GM10248 (cell line): ENCODE measurements at regions not wholly inside any gene's neighbourhood (a gene's known extent, or its start where the extent isn't known, plus 50 kb on each side); places are given as distances from the start of the nearest gene placed in this dataset.

ENCODE experiments used
- CTCF ChIA-PET: fragments of 300-600 bp; sonication (Branson Sonifier 250); formaldehyde crosslinking; extraction: SDS; loops from one replicate; lab custom pipeline; 2021; ENCODE audit warnings: antibody characterized with exemption; lab: Yijun Ruan, JAX
- POLR2A ChIA-PET: fragments of 350-650 bp; sonication (Branson Sonifier 250); formaldehyde crosslinking; extraction: SDS; loops from one replicate; lab custom pipeline; 2020; ENCODE audit warnings: antibody characterized with exemption; lab: Yijun Ruan, JAX
- DNase-seq: peaks from one replicate; pipeline ENCODE4 v3.0.0; 2012; ENCODE audit errors: extremely low spot score
- CTCF ChIP-seq: IDR thresholded peaks from 2 replicates; pipeline ENCODE4 v1.5.1; 2012; ENCODE audit warnings: mild to moderate bottlenecking, low read depth; ENCODE audit errors: extremely low read depth, missing control alignments, control extremely low read depth

DNA sequence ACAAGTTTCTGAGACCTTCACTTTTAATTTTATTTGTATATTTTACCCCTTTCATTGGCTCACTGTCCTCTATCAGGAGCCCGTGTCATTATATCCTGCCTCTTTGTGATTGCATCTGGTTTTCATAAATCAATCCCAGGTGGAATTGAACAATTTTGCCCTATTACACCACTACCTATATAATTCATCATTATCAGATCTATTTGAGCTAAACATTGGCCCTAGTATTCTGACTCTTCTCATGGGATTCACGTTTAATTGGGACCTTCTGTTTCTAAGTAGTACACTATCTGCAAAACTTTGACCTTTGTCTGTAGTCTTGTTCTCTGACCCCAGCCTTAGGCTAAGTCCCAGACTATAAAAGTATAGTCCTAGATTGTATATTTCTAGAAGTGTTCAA, 114.1 kb downstream of the FAT4 start:
- no peak for DNase-seq
- CTCF ChIA-PET: no interaction called here
- TF ChIP-seq CTCF: no peak
- POLR2A ChIA-PET: no interaction called here

DNA sequence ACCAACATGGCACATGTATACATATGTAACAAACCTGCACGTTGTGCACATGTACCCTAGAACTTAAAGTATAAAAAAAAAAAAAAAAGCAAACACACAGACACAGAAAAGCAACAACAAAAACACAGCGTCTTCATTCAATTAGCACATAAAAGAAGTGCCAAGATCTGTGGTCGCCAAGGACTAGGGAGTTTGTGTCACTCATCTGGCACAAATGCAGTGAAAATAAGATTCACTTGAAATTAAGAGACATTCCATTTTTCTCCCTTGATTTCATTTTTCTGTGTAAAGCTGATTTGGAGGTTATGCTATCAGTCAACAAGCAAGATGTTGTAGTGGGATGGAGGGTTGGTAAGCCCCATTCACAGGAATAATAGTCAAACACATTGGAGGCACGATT, 115.3 kb downstream of the FAT4 start:
- DNase-seq: no peak
- CTCF ChIA-PET: no interaction called here
- no peak for TF ChIP-seq CTCF
- POLR2A ChIA-PET: no interaction called here

DNA sequence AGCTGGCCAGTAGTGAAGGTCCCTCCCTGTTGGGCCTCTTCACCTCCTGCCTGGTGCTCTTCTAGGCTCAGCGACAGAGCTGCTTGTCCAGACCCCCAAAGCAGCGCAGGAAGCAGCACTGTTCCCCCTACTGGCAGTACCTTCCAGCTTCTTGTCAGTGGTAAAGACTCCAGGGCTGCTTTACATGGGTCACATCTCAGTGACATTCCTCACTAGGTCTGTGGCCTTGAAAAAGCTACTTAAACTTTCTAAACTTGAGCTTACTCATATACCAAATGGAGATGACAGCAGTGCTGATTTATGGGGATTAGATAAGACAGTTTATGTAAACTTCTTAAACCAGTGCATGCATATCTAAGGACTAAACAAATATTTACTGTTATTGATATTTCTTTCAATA, 117.3 kb downstream of the FAT4 start:
- no peak for DNase-seq
- TF ChIP-seq CTCF: no peak
- POLR2A ChIA-PET: no interaction called here
- CTCF ChIA-PET: no interaction called here

- ChIA-PET CTCF (no interaction called here), POLR2A (no interaction called here)
- TF ChIP-seq CTCF: no peak
- no peak for DNase-seq
Observed at GRCh38 chr4:125433453-125433852, 118.7 kb downstream of the FAT4 start.

DNA sequence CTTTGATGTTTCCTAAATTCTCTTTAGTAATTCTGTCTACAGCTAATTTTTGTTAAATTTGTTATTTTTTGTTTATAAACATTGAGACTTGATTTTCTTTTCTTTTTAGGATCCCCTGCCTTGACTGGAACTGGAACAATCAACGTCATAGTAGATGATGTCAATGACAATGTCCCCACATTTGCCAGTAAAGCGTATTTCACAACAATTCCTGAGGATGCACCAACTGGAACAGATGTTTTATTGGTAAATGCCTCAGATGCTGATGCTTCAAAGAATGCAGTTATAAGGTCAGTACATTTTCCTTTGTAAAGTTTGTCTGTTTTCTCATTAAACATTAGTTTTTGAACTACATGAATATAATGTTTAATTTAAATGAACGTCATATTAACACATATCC, 119.4 kb downstream of the FAT4 start:
- TF ChIP-seq CTCF: no peak
- no peak for DNase-seq
- ChIA-PET POLR2A (no interaction called here), CTCF (no interaction called here)

DNA sequence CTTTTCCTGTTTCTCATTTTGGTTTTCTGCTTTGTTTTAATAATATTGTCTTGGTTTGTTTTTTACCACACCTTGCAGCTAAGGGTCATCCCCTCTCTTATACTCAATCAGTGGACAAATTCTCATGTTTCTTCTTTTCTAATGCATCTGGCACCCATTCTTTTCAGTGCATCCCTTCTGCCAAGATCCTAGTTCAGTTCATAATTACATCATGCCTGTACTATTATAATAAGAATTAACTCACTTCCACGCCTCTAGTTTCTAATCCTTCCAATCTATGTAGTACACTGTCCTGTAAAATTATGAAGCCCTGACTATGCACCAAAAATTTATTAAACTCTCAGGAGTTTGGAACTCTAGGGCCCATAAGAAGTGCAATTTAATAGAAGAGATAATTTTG, 126.1 kb downstream of the FAT4 start:
- no peak for DNase-seq
- ChIA-PET POLR2A (no interaction called here), CTCF (no interaction called here)
- no peak for TF ChIP-seq CTCF

- CTCF ChIA-PET: no interaction called here
- no peak for TF ChIP-seq CTCF
- no peak for DNase-seq
Observed at GRCh38 chr4:125444166-125444565, 129.4 kb downstream of the FAT4 start.

More at GRCh38 chr4:125444166-125444565, 129.4 kb downstream of the FAT4 start:
- POLR2A ChIA-PET: no interaction called here
